Neural cell (in vitro differentiated cells): ENCODE measurements at regions not wholly inside any gene's neighbourhood (a gene's known extent, or its start where the extent isn't known, plus 50 kb on each side); places are given as distances from the start of the nearest gene placed in this dataset.

ENCODE experiments used
- EZH2 ChIP-seq: fragments of 200-600, 300-800 bp; shearing (Covaris generic), sonication (generic); IDR thresholded peaks from 2 replicates; pipeline ENCODE4 v1.6.1; 2014; ENCODE audit warnings: antibody characterized with exemption, low read length, borderline replicate concordance, mild to moderate bottlenecking; ENCODE audit not compliant: insufficient read depth, poor library complexity, severe bottlenecking
- TF ChIP-seq, protein P1 (sequence below): fragments of 450-650 bp; IDR thresholded peaks from 2 replicates; pipeline ENCODE4 v1.5.1; 2014; ENCODE audit warnings: antibody characterized with exemption, mild to moderate bottlenecking, moderate library complexity; ENCODE audit not compliant: poor library complexity, severe bottlenecking

DNA sequence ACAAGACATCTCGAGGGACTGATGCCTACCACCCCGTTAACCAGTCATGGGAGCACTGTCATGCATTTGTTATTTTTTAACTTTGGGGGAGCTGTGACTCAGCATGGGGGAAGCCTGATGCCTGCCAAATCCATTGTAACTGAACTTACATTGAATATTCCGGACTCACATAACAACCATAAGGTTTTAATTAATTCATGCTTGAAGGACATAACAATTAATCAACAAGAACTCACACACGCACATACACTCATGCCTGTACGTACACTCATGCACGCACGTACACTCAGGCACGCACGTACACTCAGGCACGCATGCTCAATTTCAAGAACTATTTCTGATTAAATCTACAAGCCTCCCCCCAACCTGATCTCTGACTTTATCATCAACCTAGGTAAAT, 1639.1 kb downstream of the SUCLG1 start:
- TF ChIP-seq EZH2: no peak
- TF ChIP-seq, protein P1, sequence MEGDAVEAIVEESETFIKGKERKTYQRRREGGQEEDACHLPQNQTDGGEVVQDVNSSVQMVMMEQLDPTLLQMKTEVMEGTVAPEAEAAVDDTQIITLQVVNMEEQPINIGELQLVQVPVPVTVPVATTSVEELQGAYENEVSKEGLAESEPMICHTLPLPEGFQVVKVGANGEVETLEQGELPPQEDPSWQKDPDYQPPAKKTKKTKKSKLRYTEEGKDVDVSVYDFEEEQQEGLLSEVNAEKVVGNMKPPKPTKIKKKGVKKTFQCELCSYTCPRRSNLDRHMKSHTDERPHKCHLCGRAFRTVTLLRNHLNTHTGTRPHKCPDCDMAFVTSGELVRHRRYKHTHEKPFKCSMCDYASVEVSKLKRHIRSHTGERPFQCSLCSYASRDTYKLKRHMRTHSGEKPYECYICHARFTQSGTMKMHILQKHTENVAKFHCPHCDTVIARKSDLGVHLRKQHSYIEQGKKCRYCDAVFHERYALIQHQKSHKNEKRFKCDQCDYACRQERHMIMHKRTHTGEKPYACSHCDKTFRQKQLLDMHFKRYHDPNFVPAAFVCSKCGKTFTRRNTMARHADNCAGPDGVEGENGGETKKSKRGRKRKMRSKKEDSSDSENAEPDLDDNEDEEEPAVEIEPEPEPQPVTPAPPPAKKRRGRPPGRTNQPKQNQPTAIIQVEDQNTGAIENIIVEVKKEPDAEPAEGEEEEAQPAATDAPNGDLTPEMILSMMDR: no peak
